ENCODE measurements at regions not wholly inside any gene's neighbourhood (a gene's known extent, or its start where the extent isn't known, plus 50 kb on each side); places are given as distances from the start of the nearest gene placed in this dataset.
"Not testable (repeated sequence)": the region's sequence is repeated elsewhere in the genome, so short reads cannot be mapped to it uniquely, and the experiment has no call there.

DNA sequence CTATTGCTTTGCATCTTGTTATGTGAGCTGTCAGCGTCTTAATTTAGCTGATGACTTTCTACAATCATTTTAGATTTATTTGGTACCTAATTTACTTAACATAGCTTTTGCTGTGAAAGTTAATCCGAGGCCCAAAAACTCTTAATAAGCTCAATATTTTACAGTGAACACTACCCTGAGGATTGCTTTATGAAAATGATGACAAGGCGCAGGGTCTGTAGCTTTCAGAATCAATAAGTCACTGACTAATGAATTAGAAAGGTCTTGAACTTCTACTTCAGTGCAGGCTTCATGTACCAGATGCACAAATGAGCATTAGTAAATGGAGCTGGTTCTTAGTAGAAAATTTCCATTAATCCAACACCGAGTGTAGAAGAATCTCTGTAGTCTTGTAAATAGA lies 81.4 kb upstream of the ZNF366 start:
- Histone ChIP-seq H3K36me3 (ENCODE audit: control insufficient read depth in 1 of 2, insufficient read depth in 2 of 2, low read length in 2 of 2) (no peaks in the 10 kb centered on the region), H3K4me3 (ENCODE audit: low read depth in 1 of 2, low read length in 2 of 2) (no peak overlapping the region), H3K9me3 (ENCODE audit: control insufficient read depth in 1 of 2, low read length in 2 of 2) (no peaks in the 10 kb centered on the region), H3K4me1 (ENCODE audit: control insufficient read depth in 1 of 2, insufficient read depth in 2 of 2, low read length in 2 of 2) (no peaks in the 10 kb centered on the region), H3K27me3 (ENCODE audit: control insufficient read depth in 1 of 2, insufficient read depth in 2 of 2, low read length in 2 of 2) (no peaks in the 10 kb centered on the region), H3K9ac (ENCODE audit: low read depth in 1 of 2, low read length in 2 of 2) (no peak overlapping the region), H3K27ac (ENCODE audit: low read depth, low read length) (no peak overlapping the region)

DNA sequence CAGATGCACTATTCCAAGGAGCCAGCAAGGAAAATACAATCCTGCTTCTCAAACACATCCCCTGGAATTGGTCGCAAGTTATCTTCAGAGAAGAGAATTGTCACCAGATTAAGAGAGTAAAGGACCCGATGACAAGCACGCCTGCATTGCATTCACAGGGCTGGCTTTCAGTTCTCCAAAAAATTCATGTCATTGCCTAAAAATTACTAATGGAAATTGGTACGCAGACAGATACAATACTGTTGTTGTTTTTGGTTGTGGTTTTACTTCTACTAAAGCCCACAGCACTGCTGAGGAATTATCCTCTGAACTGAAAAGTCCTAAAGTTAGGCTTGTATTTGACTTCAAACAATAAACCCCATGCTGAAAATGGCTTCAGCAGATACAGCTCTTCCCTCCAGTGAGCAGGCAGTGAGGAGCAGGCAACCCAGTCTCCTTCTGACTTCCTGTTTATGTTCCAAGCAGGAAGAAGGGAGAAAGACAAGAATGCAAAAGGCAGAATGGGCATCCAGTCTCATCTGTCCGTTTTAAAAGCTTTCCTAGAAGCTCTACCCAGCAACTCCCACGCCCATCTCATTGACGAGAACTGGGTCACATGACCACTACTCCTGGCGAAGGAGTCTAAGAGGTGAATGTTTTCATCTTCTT lies 80.6 kb upstream of the ZNF366 start:
- no peaks in the 10 kb centered on the region for H3K9me3 ChIP-seq (ENCODE audit: control insufficient read depth in 1 of 2, low read length in 2 of 2)
- no peak overlapping the region for H3K27ac ChIP-seq (ENCODE audit: low read depth, low read length)
- H3K4me1 ChIP-seq (ENCODE audit: control insufficient read depth in 1 of 2, insufficient read depth in 2 of 2, low read length in 2 of 2) = no peaks in the 10 kb centered on the region
- no peaks in the 10 kb centered on the region for H3K27me3 ChIP-seq (ENCODE audit: control insufficient read depth in 1 of 2, insufficient read depth in 2 of 2, low read length in 2 of 2)
- H3K4me3 ChIP-seq (ENCODE audit: low read depth in 1 of 2, low read length in 2 of 2) = no peak overlapping the region
- no peak overlapping the region for H3K9ac ChIP-seq (ENCODE audit: low read depth in 1 of 2, low read length in 2 of 2)
- no peaks in the 10 kb centered on the region for H3K36me3 ChIP-seq (ENCODE audit: control insufficient read depth in 1 of 2, insufficient read depth in 2 of 2, low read length in 2 of 2)

DNA sequence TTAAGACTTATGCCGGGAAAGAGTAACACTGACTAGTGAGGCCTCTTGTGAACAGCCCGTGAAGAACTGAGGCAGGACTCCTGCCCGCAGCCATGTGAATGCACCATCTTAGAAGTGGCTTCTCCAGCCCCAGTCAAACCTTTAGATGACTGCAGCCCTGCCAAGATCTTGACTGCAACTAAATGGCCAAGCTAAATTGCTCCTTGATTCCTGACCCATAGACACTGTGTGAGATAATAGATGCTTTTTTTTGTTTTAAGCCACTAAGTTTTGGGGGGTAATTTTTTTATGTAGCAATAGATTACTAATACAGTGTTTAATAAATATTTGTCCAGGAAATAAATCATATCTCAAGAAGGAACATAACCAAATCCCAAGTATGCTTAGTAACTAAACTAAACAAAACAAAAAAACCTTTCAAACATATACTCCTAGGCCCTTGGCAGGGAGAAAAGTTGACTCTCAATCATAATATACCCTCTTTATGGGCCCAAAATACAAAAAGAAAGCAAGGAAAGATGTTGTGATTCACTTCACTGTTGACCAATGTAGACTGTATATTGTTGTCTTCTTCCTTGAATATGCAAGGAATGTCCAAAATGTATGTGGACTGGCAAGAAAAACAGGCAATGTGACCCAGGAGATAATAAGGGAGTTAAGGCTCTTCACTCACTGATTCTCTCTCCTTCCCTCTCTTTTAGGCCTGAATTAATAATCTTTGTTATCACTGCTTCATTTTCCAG lies 79.7 kb upstream of the ZNF366 start:
- H3K9ac ChIP-seq (ENCODE audit: low read depth in 1 of 2, low read length in 2 of 2) = no peak overlapping the region
- no peak overlapping the region for H3K4me3 ChIP-seq (ENCODE audit: low read depth in 1 of 2, low read length in 2 of 2)
- no peaks in the 10 kb centered on the region for H3K27me3 ChIP-seq (ENCODE audit: control insufficient read depth in 1 of 2, insufficient read depth in 2 of 2, low read length in 2 of 2)
- H3K36me3 ChIP-seq (ENCODE audit: control insufficient read depth in 1 of 2, insufficient read depth in 2 of 2, low read length in 2 of 2) = no peaks in the 10 kb centered on the region
- no peaks in the 10 kb centered on the region for H3K9me3 ChIP-seq (ENCODE audit: control insufficient read depth in 1 of 2, low read length in 2 of 2)
- no peak overlapping the region for H3K27ac ChIP-seq (ENCODE audit: low read depth, low read length)
- H3K4me1 ChIP-seq (ENCODE audit: control insufficient read depth in 1 of 2, insufficient read depth in 2 of 2, low read length in 2 of 2) = no peaks in the 10 kb centered on the region

DNA sequence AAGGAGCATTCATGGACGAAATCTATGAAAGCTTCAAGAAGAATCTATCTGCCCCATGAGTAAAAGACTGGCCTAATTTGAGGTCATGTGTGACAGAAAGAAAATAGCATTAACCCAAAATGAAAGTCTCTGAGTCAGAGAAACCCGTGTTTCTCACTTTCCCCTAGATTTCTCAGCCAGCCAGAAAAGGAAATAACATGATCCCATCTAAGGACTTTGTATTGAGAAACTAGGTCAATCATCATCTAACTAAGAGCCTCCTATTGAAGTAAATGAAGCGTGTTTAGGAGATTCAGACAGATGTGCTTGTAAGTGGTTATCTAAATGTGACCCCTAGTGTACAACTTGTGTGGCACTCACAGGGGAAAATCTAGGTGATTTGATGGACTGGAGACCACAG lies 77.3 kb upstream of the ZNF366 start:
- H3K9me3 ChIP-seq (ENCODE audit: control insufficient read depth in 1 of 2, low read length in 2 of 2) = no peaks in the 10 kb centered on the region
- H3K9ac ChIP-seq (ENCODE audit: low read depth in 1 of 2, low read length in 2 of 2) = no peak overlapping the region
- H3K27ac ChIP-seq (ENCODE audit: low read depth, low read length) = no peak overlapping the region

DNA sequence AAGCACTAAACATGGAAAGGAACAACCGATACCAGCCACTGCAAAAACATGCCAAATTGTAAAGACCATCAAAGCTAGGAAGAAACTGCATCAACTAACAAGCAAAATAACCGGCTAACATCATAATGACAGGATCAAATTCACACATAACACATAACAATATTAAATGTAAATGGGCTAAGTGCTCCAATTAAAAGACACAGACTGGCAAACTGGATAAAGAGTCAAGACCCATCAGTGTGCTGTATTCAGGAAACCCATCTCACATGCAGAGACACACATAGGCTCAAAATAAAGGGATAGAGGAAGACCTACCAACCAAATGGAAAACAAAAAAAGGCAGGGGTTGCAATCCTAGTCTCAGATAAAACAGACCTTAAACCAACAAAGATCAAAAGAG lies 72.1 kb upstream of the ZNF366 start:
- not testable (repeated sequence) for H3K27me3 ChIP-seq (ENCODE audit: control insufficient read depth in 1 of 2, insufficient read depth in 2 of 2, low read length in 2 of 2); H3K4me3 ChIP-seq (ENCODE audit: low read depth in 1 of 2, low read length in 2 of 2); H3K4me1 ChIP-seq (ENCODE audit: control insufficient read depth in 1 of 2, insufficient read depth in 2 of 2, low read length in 2 of 2); H3K27ac ChIP-seq (ENCODE audit: low read depth, low read length); H3K36me3 ChIP-seq (ENCODE audit: control insufficient read depth in 1 of 2, insufficient read depth in 2 of 2, low read length in 2 of 2); H3K9ac ChIP-seq (ENCODE audit: low read depth in 1 of 2, low read length in 2 of 2); H3K9me3 ChIP-seq (ENCODE audit: control insufficient read depth in 1 of 2, low read length in 2 of 2)

More for the DNA sequence above, 77.3 kb upstream of the ZNF366 start:
- Histone ChIP-seq H3K4me1 (ENCODE audit: control insufficient read depth in 1 of 2, insufficient read depth in 2 of 2, low read length in 2 of 2) (no peaks in the 10 kb centered on the region), H3K36me3 (ENCODE audit: control insufficient read depth in 1 of 2, insufficient read depth in 2 of 2, low read length in 2 of 2) (no peaks in the 10 kb centered on the region), H3K4me3 (ENCODE audit: low read depth in 1 of 2, low read length in 2 of 2) (no peak overlapping the region), H3K27me3 (ENCODE audit: control insufficient read depth in 1 of 2, insufficient read depth in 2 of 2, low read length in 2 of 2) (no peaks in the 10 kb centered on the region)

DNA sequence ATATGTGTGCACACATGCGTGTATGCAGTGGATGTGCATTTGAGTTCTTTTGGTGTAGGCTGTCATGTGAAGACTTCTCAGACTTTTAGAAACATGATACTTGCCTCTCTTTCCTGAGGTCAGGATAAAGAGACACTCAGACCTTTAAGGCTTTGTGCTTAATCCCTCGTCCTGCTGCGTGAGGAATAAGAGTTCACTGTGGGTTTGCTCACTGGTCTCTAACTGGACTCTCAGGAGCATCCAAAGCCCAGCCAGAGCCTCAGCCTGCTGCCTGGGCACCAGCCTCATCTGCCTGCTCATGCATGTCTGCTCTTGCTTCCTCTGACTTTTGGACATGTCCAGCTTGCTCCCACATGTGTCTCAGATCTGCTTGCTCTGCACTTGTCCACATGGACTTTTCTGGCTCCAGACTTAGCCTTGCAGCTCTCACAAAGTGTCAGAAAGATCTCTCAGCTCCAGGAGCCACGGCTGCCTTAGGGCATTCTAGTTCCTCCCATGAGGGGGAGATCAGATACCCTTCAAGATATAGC lies 65.1 kb upstream of the ZNF366 start:
- Histone ChIP-seq H3K27ac (ENCODE audit: low read depth, low read length) (no peak overlapping the region), H3K4me1 (ENCODE audit: control insufficient read depth in 1 of 2, insufficient read depth in 2 of 2, low read length in 2 of 2) (no peaks in the 10 kb centered on the region), H3K4me3 (ENCODE audit: low read depth in 1 of 2, low read length in 2 of 2) (no peak overlapping the region), H3K36me3 (ENCODE audit: control insufficient read depth in 1 of 2, insufficient read depth in 2 of 2, low read length in 2 of 2) (no peaks in the 10 kb centered on the region), H3K9me3 (ENCODE audit: control insufficient read depth in 1 of 2, low read length in 2 of 2) (no peaks in the 10 kb centered on the region), H3K27me3 (ENCODE audit: control insufficient read depth in 1 of 2, insufficient read depth in 2 of 2, low read length in 2 of 2) (no peaks in the 10 kb centered on the region), H3K9ac (ENCODE audit: low read depth in 1 of 2, low read length in 2 of 2) (no peak overlapping the region)

DNA sequence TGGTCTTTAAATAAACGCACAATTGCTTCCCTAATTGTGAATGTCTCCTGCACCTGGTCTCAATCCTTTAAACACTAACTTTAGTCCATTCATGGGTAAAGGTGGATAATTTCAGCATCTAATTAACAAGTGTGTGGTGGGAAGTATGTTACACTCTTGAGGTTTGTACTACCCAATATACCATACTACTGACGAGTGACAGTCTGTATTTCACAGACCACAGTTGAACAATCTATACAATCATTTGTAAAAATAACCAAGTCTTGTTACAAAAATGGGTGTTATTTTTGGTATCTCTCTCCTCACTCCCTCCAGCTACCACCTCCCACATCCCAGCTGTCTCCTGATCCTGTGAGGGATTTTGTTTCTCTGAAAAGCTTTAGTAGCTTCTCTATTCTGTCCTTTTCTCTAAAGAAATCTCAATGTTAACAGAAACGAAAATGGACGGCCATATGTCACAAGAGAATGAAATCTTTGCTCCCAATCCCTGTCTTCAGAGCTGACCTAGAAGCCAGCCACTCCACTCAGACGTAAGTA lies 62.3 kb upstream of the ZNF366 start:
- H3K9me3 ChIP-seq (ENCODE audit: control insufficient read depth in 1 of 2, low read length in 2 of 2) = no peaks in the 10 kb centered on the region
- H3K27ac ChIP-seq (ENCODE audit: low read depth, low read length) = no peak overlapping the region
- H3K4me1 ChIP-seq (ENCODE audit: control insufficient read depth in 1 of 2, insufficient read depth in 2 of 2, low read length in 2 of 2) = no peaks in the 10 kb centered on the region
- no peaks in the 10 kb centered on the region for H3K36me3 ChIP-seq (ENCODE audit: control insufficient read depth in 1 of 2, insufficient read depth in 2 of 2, low read length in 2 of 2)
- H3K27me3 ChIP-seq (ENCODE audit: control insufficient read depth in 1 of 2, insufficient read depth in 2 of 2, low read length in 2 of 2) = no peaks in the 10 kb centered on the region
- H3K9ac ChIP-seq (ENCODE audit: low read depth in 1 of 2, low read length in 2 of 2) = no peak overlapping the region
- H3K4me3 ChIP-seq (ENCODE audit: low read depth in 1 of 2, low read length in 2 of 2) = no peak overlapping the region

DNA sequence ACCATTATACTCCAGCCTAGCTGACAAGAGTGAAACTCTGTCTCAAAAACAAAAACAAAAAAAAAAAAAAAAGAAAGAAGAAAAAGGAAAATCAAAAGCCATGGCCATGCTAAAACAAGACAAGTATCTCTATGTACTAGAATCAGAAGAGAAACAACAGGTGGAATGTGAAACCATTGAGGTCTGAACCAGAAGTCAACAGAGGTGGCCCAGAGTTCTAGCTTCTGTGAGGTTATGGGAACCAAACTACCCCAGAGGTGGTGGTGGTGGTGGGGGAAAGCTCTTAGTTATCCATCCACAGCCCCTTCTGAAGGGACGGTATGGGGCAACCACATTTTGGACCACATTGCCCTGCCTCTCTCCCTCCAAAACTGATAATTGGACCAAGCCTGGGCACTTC lies 59.5 kb upstream of the ZNF366 start:
- no peaks in the 10 kb centered on the region for H3K4me1 ChIP-seq (ENCODE audit: control insufficient read depth in 1 of 2, insufficient read depth in 2 of 2, low read length in 2 of 2)
- no peaks in the 10 kb centered on the region for H3K9me3 ChIP-seq (ENCODE audit: control insufficient read depth in 1 of 2, low read length in 2 of 2)
- no peaks in the 10 kb centered on the region for H3K36me3 ChIP-seq (ENCODE audit: control insufficient read depth in 1 of 2, insufficient read depth in 2 of 2, low read length in 2 of 2)
- H3K4me3 ChIP-seq (ENCODE audit: low read depth in 1 of 2, low read length in 2 of 2) = no peak overlapping the region
- H3K27ac ChIP-seq (ENCODE audit: low read depth, low read length) = no peak overlapping the region
- no peaks in the 10 kb centered on the region for H3K27me3 ChIP-seq (ENCODE audit: control insufficient read depth in 1 of 2, insufficient read depth in 2 of 2, low read length in 2 of 2)
- no peak overlapping the region for H3K9ac ChIP-seq (ENCODE audit: low read depth in 1 of 2, low read length in 2 of 2)

DNA sequence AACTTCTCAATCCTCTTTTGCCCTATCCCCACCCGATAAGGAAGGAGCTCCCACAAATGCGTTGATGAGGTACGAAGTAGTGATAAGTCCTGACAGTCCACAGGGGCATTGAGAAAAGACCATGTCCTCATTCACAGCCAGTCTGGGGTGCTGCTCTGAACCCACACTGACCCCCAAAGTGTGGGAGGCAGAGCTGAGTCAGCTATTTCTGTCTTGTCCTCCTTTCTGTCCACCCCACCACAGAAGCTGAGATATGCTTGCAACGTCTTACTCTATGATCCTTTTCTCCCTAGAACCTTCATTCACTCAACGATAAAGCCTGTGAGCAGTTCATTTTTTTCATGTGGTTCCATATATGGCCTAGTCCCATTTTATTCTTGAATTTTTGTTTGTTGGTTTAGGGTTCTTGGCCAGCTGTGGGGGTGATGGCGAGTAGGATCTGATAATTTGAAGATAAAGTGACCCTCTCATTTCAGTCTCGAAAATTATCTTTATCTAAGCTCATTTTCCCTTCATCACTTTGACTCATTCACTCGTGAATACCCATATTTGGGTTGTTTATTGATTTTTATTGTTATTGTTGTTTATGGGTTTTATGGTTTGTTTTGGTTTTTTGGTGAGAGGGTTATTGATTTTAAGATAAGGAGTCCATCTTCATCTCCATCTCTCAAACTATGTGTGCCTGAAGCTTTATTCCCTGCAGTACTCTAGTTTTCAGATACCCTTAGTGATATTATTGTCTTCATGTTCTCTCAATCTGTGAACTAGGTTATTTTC lies 58.5 kb upstream of the ZNF366 start:
- Histone ChIP-seq H3K36me3 (ENCODE audit: control insufficient read depth in 1 of 2, insufficient read depth in 2 of 2, low read length in 2 of 2) (no peaks in the 10 kb centered on the region), H3K9me3 (ENCODE audit: control insufficient read depth in 1 of 2, low read length in 2 of 2) (no peaks in the 10 kb centered on the region), H3K27me3 (ENCODE audit: control insufficient read depth in 1 of 2, insufficient read depth in 2 of 2, low read length in 2 of 2) (peaks cover 0 to 2% of the 10 kb centered on the region in 2 donors), H3K27ac (ENCODE audit: low read depth, low read length) (no peak overlapping the region), H3K4me1 (ENCODE audit: control insufficient read depth in 1 of 2, insufficient read depth in 2 of 2, low read length in 2 of 2) (no peaks in the 10 kb centered on the region), H3K9ac (ENCODE audit: low read depth in 1 of 2, low read length in 2 of 2) (no peak overlapping the region), H3K4me3 (ENCODE audit: low read depth in 1 of 2, low read length in 2 of 2) (no peak overlapping the region)

DNA sequence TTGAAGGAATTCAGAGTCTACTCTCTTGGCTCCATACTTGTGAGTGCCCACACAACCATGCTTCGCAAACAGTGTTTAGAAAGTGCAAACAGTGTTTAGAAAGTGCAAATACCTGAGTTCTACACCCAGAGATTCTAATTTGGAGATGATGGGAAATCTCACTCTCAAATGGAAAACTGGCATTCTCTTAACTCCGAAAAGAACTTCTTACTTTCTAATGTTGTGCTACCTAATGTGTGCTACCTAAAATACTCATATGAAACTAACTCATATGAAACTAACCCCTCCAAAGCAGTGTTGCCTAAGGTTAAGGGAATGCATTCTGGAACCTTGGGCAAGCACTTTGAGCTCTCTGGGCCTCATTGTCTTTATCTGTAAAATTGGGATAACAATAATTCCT lies 55.5 kb upstream of the ZNF366 start:
- Histone ChIP-seq H3K27ac (ENCODE audit: low read depth, low read length) (no peak overlapping the region), H3K4me3 (ENCODE audit: low read depth in 1 of 2, low read length in 2 of 2) (no peak overlapping the region), H3K4me1 (ENCODE audit: control insufficient read depth in 1 of 2, insufficient read depth in 2 of 2, low read length in 2 of 2) (no peaks in the 10 kb centered on the region), H3K27me3 (ENCODE audit: control insufficient read depth in 1 of 2, insufficient read depth in 2 of 2, low read length in 2 of 2) (peaks cover 0 to 2% of the 10 kb centered on the region in 2 donors), H3K9ac (ENCODE audit: low read depth in 1 of 2, low read length in 2 of 2) (no peak overlapping the region), H3K36me3 (ENCODE audit: control insufficient read depth in 1 of 2, insufficient read depth in 2 of 2, low read length in 2 of 2) (no peaks in the 10 kb centered on the region), H3K9me3 (ENCODE audit: control insufficient read depth in 1 of 2, low read length in 2 of 2) (no peaks in the 10 kb centered on the region)

Data from duodenal mucosa (tissue), 2 donors.